ENCODE measurements at regions not wholly inside any gene's neighbourhood (a gene's known extent, or its start where the extent isn't known, plus 50 kb on each side); places are given as distances from the start of the nearest gene placed in this dataset.

DNA sequence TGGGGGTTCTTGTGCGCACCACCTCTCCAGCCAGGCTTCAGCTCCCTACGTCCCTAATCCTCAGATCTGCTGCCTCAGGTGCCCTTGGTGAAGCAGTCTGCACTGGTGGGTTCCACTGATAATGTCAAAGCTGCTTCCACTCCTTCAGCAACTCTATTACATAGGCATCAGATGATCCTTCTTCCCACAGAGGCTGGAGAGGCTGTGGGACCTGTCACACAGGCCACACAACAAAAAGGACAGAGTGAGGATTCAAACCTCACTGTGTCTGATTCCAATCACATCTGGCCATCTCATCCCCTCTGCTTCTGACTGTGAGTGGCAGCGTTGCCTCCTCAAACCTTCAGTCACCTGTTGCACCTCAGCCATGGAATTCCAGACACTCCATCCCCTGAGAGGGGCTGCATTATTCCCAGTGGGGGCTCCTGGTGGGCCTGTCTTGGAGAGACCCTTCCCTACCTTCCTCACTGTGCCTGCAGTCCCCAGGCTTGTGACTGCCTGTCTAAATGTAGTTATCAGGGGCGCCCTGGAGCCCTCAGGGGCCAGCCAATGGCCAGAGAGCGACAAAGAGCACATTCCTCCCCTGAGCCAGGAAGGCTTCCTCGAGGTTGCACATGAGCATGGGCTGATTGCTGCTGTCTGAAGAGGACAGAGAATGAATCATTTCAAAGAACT is 211.4 kb upstream of the ECI2 start:
- no peak for DNase-seq

DNA sequence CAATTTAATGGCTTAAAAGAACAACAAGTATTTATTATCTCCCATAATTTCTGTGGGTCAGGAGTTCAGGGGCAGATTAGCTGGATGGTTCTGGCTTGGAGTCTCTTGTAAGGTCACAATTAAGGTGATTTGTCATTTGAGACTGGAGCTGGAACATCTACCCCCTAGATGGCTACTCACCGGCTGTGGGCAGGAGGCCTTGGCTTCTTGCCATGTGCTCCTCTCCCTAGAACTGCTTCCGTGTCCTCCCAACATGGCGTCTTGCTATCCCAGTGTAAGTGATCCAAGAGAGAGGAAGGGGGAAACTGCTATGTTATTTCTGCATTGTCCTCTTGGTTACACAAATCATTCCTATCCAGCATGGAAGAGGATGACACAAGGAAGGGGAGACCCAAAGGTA is 210.2 kb upstream of the ECI2 start:
- no peak for DNase-seq

GRCh38 chr6:4344317-4344899 is 209.0 kb upstream of the ECI2 start:
- no peak for DNase-seq

GRCh38 chr6:4342407-4343137 is 207.2 kb upstream of the ECI2 start:
- DNase-seq = no peak

- no peak for DNase-seq
Observed at GRCh38 chr6:4341078-4341797, 205.9 kb upstream of the ECI2 start.

GRCh38 chr6:4340544-4340943 is 205.2 kb upstream of the ECI2 start:
- DNase-seq = no peak

DNA sequence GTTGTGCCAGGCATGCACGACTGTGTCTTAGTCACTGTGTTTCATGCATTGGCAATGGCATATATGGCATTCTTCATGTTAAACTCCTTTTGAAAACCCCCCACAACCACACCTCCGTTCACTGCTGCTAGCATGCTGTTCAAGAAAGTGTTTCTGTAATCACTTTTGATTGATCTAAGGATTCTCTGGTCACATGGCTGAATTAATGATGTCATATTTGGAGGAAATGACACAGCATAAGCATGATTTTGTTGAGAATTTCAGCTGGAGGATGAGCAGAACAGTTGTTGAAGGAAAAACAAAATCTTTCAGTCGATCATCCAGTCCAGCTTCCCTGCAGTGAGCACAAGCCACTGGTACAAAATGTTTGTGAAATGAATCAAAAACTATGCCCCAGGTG is 203.5 kb upstream of the ECI2 start:
- DNase-seq = no peak

- DNase-seq = no peak
Observed at GRCh38 chr6:4336778-4337442, 201.5 kb upstream of the ECI2 start.

DNA sequence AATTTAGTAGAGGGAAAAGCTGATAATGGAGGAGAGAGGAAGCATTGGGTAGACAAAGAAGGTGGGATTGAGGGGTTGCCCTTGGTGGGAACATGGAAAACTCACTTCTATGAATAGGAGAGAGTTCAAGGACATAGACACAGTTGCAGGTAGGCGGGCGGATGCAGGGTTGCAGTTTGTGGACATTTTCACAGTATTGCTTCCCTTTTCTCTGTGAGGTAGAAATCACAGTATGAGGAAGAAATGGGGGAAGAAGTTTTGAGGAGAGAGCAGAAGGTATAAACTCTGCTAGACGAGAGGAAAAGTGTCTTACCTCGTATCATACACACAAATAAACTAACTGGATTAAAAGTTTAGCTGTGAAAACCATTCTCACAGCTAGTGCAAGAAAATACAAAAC is 200.7 kb upstream of the ECI2 start:
- DNase-seq = no peak

- peak; percentile 27 for DNase-seq
Observed at GRCh38 chr6:4334158-4334740, 198.9 kb upstream of the ECI2 start.

DNA sequence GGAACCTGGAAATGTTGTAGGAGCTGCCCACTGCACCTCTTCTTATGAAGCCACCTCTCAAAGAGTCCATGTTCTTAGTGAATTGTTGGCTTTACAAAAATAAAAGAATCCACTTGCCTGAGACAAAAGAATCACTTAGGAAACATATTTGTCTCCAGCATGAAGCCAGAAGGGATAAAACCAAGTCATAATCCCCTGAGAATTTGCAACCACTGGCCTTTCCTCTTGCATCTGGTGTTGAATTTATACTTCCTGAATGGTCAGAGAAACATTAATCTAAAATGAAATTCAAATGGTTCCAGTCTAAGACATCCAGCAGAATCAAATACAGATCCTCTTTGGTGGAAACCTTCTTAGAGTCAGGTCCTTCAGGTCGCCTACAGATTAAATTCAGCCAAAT is 192.5 kb upstream of the ECI2 start:
- DNase-seq = no peak

DNA sequence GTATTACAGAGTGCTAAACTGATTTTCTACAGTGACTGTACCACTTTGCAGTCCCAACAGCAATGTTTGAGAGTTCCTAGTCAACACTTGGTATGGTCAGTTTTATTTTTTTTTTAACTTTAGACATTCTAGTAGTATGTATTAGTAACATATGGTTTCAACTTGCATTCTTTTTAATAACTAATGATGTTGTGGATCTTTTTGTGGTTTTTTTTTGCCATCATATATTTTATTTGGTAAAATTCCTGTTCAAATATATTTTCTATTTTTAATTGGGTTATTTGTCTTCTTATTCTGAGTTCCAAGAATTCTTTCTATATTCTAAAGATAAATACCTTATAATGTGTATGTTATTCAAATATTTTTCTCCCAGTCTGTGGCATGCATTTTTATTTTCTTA is 189.4 kb upstream of the ECI2 start:
- no peak for DNase-seq

- DNase-seq = no peak
Observed at GRCh38 chr6:4323322-4323721, 187.9 kb upstream of the ECI2 start.

- no peak for DNase-seq
Observed at GRCh38 chr6:4322846-4323309, 187.5 kb upstream of the ECI2 start.

- no peak for DNase-seq
Observed at GRCh38 chr6:4322134-4322845, 186.9 kb upstream of the ECI2 start.

DNA sequence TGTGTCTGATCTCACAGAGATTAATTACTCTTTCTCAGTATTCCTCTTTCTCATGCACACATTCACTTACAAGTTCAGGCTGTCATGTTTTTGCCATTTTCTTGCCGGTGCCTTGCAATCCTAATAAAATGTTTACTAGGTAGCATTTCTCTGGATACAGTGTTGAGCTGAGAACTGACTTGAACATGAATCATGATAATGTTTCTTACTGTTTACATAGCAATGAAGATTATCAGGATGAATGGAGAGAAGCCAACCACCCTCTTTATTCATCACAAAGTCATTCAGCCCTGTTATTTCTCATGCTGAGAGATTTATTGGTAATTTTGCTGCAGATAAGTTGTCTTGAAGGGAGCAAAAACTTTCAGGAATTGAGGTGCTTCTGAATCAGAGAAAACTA is 185.5 kb upstream of the ECI2 start:
- DNase-seq = no peak

DNA sequence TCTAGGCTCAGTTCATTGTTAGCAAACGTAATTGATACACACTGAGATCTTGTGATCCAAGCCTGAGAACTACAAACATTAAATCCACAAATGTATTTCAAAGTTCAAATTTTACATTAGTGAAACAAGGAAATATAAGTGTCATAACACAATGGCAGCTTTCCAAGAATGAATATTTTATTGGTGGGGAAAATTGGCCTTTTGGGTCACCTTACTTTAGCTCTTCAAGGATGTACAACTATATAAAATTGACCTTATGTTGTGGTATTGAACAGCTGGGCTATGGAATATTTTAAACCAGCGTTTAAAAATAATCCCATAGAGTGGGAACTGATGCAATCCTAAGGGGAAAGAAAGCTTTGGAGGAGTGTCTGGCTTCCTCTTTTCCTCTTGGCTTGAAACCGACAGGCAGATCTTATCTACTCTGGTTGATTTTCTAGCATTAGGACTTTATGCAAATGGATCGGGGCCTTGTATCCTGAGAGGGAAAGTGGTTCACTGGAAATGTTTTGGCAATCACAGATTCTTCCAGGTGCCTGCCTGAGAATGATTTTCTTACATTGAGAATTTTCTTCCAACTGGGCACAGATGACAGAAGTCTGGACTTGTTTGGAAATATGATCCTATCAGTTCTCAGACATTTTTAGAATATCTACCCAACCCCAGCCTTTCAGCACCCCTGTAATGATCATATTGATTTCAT is 184.8 kb upstream of the ECI2 start:
- DNase-seq = no peak

GRCh38 chr6:4318321-4318720 is 182.9 kb upstream of the ECI2 start:
- DNase-seq = no peak

GRCh38 chr6:4316867-4317400 is 181.6 kb upstream of the ECI2 start:
- DNase-seq = peak; percentile 32

DNA sequence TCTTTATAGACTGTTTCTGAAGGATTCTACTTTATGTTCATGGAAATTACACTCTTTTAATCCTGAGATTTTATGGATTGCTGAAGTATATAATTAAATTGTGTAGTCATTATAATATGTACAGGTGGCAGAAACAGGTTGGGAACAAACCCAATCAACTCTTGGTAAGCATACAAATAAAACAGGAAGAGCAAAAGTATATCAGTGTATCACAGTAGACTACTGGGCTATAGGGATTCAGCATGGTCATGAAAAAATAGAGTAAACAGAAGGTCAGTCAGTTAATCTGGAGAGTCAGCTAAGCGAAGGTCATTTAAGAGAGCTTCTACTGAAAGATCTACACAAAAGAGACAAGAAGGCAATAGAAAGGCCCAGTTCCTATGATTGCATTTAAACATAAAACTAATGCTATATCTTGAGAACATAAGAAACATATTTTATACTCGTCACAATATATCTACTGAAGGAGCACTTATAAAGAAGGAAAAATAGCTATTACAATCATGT is 178.9 kb upstream of the ECI2 start:
- no peak for DNase-seq
